A549 (cell line): ENCODE measurements at regions not wholly inside any gene's neighbourhood (a gene's known extent, or its start where the extent isn't known, plus 50 kb on each side); places are given as distances from the start of the nearest gene placed in this dataset.
"Not testable (repeated sequence)": the region's sequence is repeated elsewhere in the genome, so short reads cannot be mapped to it uniquely, and the experiment has no call there.

Experiments used
- ATAC-seq, 2 experiments: fragments of 200-7000 bp in 1 of 2; fragments of >200 bp in 1 of 2; cut with Nextera tagmentation in 1 of 2; cut with Tn5 transposase in 1 of 2; 3 replicates each; pipeline versions ENCODE4 v1.8.0 to v1.9.1; 2018 to 2020; ENCODE audit warnings: mild to moderate bottlenecking in 1 of 2, moderate library complexity in 1 of 2
- CTCF ChIA-PET: fragments of 300-600 bp; sonication (Branson Sonifier 250); formaldehyde crosslinking; extraction: SDS; loops from one replicate; lab custom pipeline; 2021; ENCODE audit warnings: antibody characterized with exemption, inconsistent platforms; lab: Yijun Ruan, JAX
- POLR2A ChIA-PET: fragments of 350-600 bp; formaldehyde crosslinking; extraction: SDS; loops from one replicate; lab custom pipeline; 2021; ENCODE audit warnings: antibody characterized with exemption, inconsistent platforms; lab: Yijun Ruan, JAX
- DNase-seq, 2 experiments: peaks; one replicate each; pipeline versions ENCODE4 v3.0.0 to v3.0.0-alpha.2; 2011 to 2016; ENCODE audit warnings: low read depth in 1 of 2, low spot score in 1 of 2
- FAIRE-seq: peaks from 2 replicates; lab custom pipeline; 2011; peaks lifted over from hg19 to GRCh38; lab: Jason Lieb, UNC
- H3K27ac ChIP-seq, 2 experiments: fragments of >200 bp; sonication (Bioruptor Twin); formaldehyde crosslinking; 3 replicates each; pipeline ENCODE4 v1.5.1; 2016 to 2017
- H3K4me1 ChIP-seq: fragments of >200 bp; sonication (Bioruptor Twin); formaldehyde crosslinking; 3 replicates; pipeline ENCODE4 v1.6.1; 2016
- H3K4me2 ChIP-seq: fragments of >200 bp; sonication (Bioruptor Twin); formaldehyde crosslinking; 3 replicates; pipeline ENCODE4 v1.6.1; 2016
- H3K4me3 ChIP-seq: fragments of >200 bp; sonication (Bioruptor Twin); formaldehyde crosslinking; 3 replicates; pipeline ENCODE4 v1.5.1; 2016
- H3K9me3 ChIP-seq: fragments of >200 bp; sonication (Bioruptor Twin); formaldehyde crosslinking; 3 replicates; pipeline ENCODE4 v1.6.1; 2016
- CBX2 ChIP-seq: fragments of 200-600 bp; sonication (generic); IDR thresholded peaks from 2 replicates; pipeline ENCODE4 v1.6.1; 2016; ENCODE audit warnings: low read depth, mild to moderate bottlenecking, borderline replicate concordance
- CBX8 ChIP-seq: fragments of 200-600 bp; sonication (generic); IDR thresholded peaks from 2 replicates; pipeline ENCODE4 v1.6.1; 2016
- CEBPB ChIP-seq, 2 experiments: fragments of >200 bp in 1 of 2; sonication (Bioruptor Twin) in 1 of 2; formaldehyde crosslinking in 1 of 2; IDR thresholded peaks; 2 replicates each; pipeline ENCODE4 v1.6.1; 2012 to 2016
- EP300 ChIP-seq, 2 experiments: fragments of >200 bp; sonication (Bioruptor Twin); formaldehyde crosslinking; IDR thresholded peaks; 2 replicates in 1 of 2; 3 replicates in 1 of 2; pipeline ENCODE4 v1.6.1; 2016 to 2017
- GATA3 ChIP-seq: IDR thresholded peaks from 2 replicates; pipeline ENCODE4 v1.6.1; 2012; ENCODE audit warnings: borderline replicate concordance
- HDAC2 ChIP-seq: fragments of 200-600 bp; sonication (generic); IDR thresholded peaks from 2 replicates; pipeline ENCODE4 v1.6.1; 2016
- HES2 ChIP-seq: fragments of >200 bp; sonication (Bioruptor Twin); formaldehyde crosslinking; IDR thresholded peaks from 2 replicates; pipeline ENCODE4 v1.6.1; 2016
- HEYL ChIP-seq: fragments of 250-450 bp; sonication (Bioruptor Pico); IDR thresholded peaks from 2 replicates; pipeline ENCODE4 v1.8.0; 2021; ENCODE audit warnings: mild to moderate bottlenecking, moderate library complexity
- HOXB5 ChIP-seq: fragments of 250-450 bp; sonication (Bioruptor Pico); IDR thresholded peaks from 2 replicates; pipeline ENCODE4 v1.5.0; 2020; ENCODE audit warnings: mild to moderate bottlenecking, moderate library complexity
- KDM5A ChIP-seq: fragments of 200-600 bp; sonication (generic); IDR thresholded peaks from 2 replicates; pipeline ENCODE4 v1.6.1; 2016; ENCODE audit warnings: antibody characterized with exemption, mild to moderate bottlenecking
- NFE2L2 ChIP-seq: fragments of 150-350 bp; conservative IDR thresholded peaks from 2 replicates; pipeline ENCODE4 v1.6.1; 2014; ENCODE audit warnings: low read length
- NPAS2 ChIP-seq: fragments of 250-450 bp; sonication (Bioruptor Pico); IDR thresholded peaks from 2 replicates; pipeline ENCODE4 v1.8.0; 2022; ENCODE audit warnings: mild to moderate bottlenecking, moderate library complexity, borderline replicate concordance
- NR3C1 ChIP-seq: fragments of >200 bp; sonication (Bioruptor Twin); formaldehyde crosslinking; IDR thresholded peaks from 3 replicates; pipeline ENCODE4 v1.6.1; 2017
- PHF8 ChIP-seq: fragments of 200-600 bp; sonication (generic); IDR thresholded peaks from 2 replicates; pipeline ENCODE4 v1.6.1; 2016; ENCODE audit warnings: low read depth, mild to moderate bottlenecking, antibody characterized with exemption, moderate library complexity, borderline replicate concordance
- RAD21 ChIP-seq, 2 experiments: fragments of >200 bp in 1 of 2; sonication (Bioruptor Twin) in 1 of 2; formaldehyde crosslinking in 1 of 2; IDR thresholded peaks in 1 of 2; conservative IDR thresholded peaks in 1 of 2; 2 replicates in 1 of 2; 3 replicates in 1 of 2; pipeline ENCODE4 v1.6.1; 2012 to 2018; ENCODE audit warnings: inconsistent platforms in 1 of 2
- SMC3 ChIP-seq: fragments of >200 bp; sonication (Bioruptor Twin); formaldehyde crosslinking; IDR thresholded peaks from 3 replicates; pipeline ENCODE4 v1.6.1; 2018; ENCODE audit warnings: inconsistent platforms
- TFCP2L1 ChIP-seq: fragments of 250-450 bp; sonication (Bioruptor Pico); IDR thresholded peaks from 2 replicates; pipeline ENCODE4 v1.5.0; 2021; ENCODE audit warnings: mild to moderate bottlenecking
- ZFP36 ChIP-seq: fragments of 450-650 bp; IDR thresholded peaks from 2 replicates; pipeline ENCODE4 v1.6.1; 2014; ENCODE audit warnings: borderline replicate concordance; ENCODE audit not compliant: partially characterized antibody
- ZNF302 ChIP-seq: fragments of 250-450 bp; sonication (Bioruptor Pico); IDR thresholded peaks from 2 replicates; pipeline ENCODE4 v1.9.0; 2021; ENCODE audit warnings: inconsistent platforms, mild to moderate bottlenecking, moderate library complexity
- WGBS: methylation state at CpG from one replicate; pipeline ENCODE4 v1.1.6; 2017; ENCODE audit errors: missing lambda C conversion rate; 5-methylcytosine and 5-hydroxymethylcytosine counted together
- TF ChIP-seq, protein P1 (sequence below): IDR thresholded peaks from 2 replicates; pipeline ENCODE4 v1.6.1; 2012; ENCODE audit warnings: low read depth, borderline replicate concordance
- TF ChIP-seq, protein P2 (sequence below): fragments of >200 bp; sonication (Bioruptor Twin); formaldehyde crosslinking; IDR thresholded peaks from 3 replicates; pipeline ENCODE4 v1.6.1; 2016
- TF ChIP-seq, protein P3 (sequence below): IDR thresholded peaks from 2 replicates; pipeline ENCODE4 v1.6.1; 2012

DNA sequence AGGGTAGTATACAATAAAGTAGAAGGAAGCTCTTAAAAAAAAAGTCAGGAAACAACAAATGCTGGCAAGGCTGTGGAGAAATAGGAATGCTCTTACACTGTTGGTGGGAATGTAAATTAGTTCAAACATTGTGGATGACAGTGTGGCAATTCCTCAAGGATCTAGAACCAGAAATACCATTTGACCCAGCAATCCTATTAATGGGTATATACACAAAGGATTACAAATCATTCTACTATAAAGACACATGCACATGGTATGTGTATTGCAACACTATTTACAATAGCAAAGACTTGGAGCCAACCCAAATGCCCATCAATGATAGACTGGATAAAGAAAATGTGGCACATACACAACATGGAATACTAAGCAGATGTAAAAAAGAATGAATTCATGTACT lies 444.9 kb upstream of the EPHA5 start:
- FAIRE-seq, CTCF ChIA-PET, POLR2A ChIA-PET, H3K4me2 ChIP-seq, H3K4me1 ChIP-seq, H3K9me3 ChIP-seq, H3K4me3 ChIP-seq, ATAC-seq, H3K27ac ChIP-seq: not testable (repeated sequence)
- TF ChIP-seq CEBPB (IDR thresholded peaks at IDR 0.05), result 0 out of 4 replicates have a peak, but pooled peaks of 1 of the 2 experiments have one; percentile 22
- peak in 1 of 2 experiments; percentile 8 for DNase-seq

- TF ChIP-seq, protein P1, sequence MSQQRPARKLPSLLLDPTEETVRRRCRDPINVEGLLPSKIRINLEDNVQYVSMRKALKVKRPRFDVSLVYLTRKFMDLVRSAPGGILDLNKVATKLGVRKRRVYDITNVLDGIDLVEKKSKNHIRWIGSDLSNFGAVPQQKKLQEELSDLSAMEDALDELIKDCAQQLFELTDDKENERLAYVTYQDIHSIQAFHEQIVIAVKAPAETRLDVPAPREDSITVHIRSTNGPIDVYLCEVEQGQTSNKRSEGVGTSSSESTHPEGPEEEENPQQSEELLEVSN, result no peak
- TF ChIP-seq HDAC2 (no peak), EP300 (IDR thresholded peaks at IDR 0.05) (no peak), ZNF302 (CRISPR knock-in tag) (no peak), RAD21 (conservative IDR thresholded peaks at IDR 0.05 in 1 of 2, IDR thresholded peaks at IDR 0.05 in 1 of 2) (no peak), PHF8 (no peak), NFE2L2 (no peak), GATA3 (no peak), HEYL (CRISPR knock-in tag) (no peak), SMC3 (no peak), NR3C1 (no peak), TFCP2L1 (CRISPR knock-in tag) (no peak)
- ATAC-seq (no peak), DNase-seq (no peak), FAIRE-seq (no peak)
- 0 out of 3 replicates have a peak, but pooled peaks cover 4% of the 10 kb centered on the region for H3K9me3 ChIP-seq
- H3K4me2 ChIP-seq, result no peak overlapping the region
- no peak overlapping the region for H3K4me3 ChIP-seq
- no peak overlapping the region for H3K27ac ChIP-seq
- CTCF ChIA-PET, result no interaction called here
- H3K4me1 ChIP-seq, result no peaks in the 10 kb centered on the region
- POLR2A ChIA-PET, result no interaction called here
These were observed 438.6 kb upstream of the EPHA5 start for GRCh38 chr4:66108898-66109297.

DNA sequence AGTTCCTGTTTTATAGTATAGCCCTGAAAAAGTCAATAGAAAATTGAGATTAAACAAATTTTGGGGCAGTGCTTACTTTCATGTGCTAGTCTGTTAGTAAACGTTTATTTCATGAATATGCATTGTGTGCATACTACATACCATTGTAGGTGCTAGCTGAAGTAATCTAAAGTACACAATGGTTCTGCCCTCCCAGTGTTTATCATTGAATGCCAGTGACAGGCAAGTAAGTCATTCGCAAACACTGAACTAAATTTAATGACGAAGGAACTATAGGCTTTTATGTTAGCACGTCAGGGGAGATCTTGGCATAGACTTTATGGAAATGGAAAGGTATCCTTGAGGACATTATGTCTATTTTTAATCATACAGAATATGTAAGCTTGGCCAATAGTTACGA lies 426.9 kb upstream of the EPHA5 start:
- 58% methylated on average over 5 of the region's 5 CpGs for WGBS
- CTCF ChIA-PET, result no interaction called here

DNA sequence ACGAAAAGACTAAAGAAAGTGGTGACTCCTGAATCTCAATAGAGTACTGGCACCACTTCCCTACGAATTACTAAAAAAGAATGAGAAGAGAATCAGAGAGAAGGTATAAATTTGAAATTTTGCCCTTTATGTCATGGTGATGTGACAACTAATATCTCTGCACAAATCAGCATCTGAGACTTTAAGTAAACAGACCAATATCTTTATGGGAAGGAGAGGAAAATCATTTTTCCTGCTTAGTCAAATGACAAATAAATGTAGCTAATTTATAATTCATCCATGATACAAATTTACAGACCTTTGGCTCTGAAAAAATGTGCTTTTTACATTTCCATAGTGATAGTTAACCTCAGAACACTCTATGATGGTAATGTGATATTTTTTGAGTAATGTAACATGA lies 424.8 kb upstream of the EPHA5 start:
- FAIRE-seq, result no peak

More for the DNA sequence above, 426.9 kb upstream of the EPHA5 start:
- DNase-seq, result peak in 1 of 2 experiments; percentile 1
- H3K27ac ChIP-seq, result no peak overlapping the region
- no peaks in the 10 kb centered on the region for H3K9me3 ChIP-seq
- POLR2A ChIA-PET, result no interaction called here
- no peak for FAIRE-seq
- no peak for ATAC-seq
- H3K4me3 ChIP-seq, result no peak overlapping the region
- H3K4me2 ChIP-seq, result no peak overlapping the region
- no peaks in the 10 kb centered on the region for H3K4me1 ChIP-seq
- TF ChIP-seq ZFP36, result no peak
- no peak for TF ChIP-seq NFE2L2
- TF ChIP-seq, protein P2, sequence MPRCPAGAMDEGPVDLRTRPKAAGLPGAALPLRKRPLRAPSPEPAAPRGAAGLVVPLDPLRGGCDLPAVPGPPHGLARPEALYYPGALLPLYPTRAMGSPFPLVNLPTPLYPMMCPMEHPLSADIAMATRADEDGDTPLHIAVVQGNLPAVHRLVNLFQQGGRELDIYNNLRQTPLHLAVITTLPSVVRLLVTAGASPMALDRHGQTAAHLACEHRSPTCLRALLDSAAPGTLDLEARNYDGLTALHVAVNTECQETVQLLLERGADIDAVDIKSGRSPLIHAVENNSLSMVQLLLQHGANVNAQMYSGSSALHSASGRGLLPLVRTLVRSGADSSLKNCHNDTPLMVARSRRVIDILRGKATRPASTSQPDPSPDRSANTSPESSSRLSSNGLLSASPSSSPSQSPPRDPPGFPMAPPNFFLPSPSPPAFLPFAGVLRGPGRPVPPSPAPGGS, result no peak
- TF ChIP-seq, protein P3, sequence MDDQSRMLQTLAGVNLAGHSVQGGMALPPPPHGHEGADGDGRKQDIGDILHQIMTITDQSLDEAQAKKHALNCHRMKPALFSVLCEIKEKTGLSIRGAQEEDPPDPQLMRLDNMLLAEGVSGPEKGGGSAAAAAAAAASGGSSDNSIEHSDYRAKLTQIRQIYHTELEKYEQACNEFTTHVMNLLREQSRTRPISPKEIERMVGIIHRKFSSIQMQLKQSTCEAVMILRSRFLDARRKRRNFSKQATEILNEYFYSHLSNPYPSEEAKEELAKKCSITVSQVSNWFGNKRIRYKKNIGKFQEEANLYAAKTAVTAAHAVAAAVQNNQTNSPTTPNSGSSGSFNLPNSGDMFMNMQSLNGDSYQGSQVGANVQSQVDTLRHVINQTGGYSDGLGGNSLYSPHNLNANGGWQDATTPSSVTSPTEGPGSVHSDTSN, result no peak
- no peak for TF ChIP-seq HES2
- no peak for TF ChIP-seq SMC3
- TF ChIP-seq CBX2, result no peak
- TF ChIP-seq KDM5A, result no peak

More for the DNA sequence above, 424.8 kb upstream of the EPHA5 start:
- Histone ChIP-seq H3K4me1 (no peaks in the 10 kb centered on the region), H3K27ac (no peak overlapping the region), H3K4me3 (no peak overlapping the region), H3K4me2 (no peak overlapping the region), H3K9me3 (no peaks in the 10 kb centered on the region)
- ATAC-seq (no peak), DNase-seq (no peak)
- ChIA-PET POLR2A (no interaction called here), CTCF (no interaction called here)
- TF ChIP-seq NPAS2 (CRISPR knock-in tag) (no peak), ZFP36 (no peak), HOXB5 (CRISPR knock-in tag) (no peak), CBX8 (no peak)
- TF ChIP-seq, protein P1, result no peak
- 68% methylated on average over 2 of the region's 2 CpGs for WGBS
